GM18868 (cell line): ENCODE measurements at regions not wholly inside any gene's neighbourhood (a gene's known extent, or its start where the extent isn't known, plus 50 kb on each side); places are given as distances from the start of the nearest gene placed in this dataset.

Experiments used
- ATAC-seq: cut with Tn5 transposase; IDR thresholded peaks from one replicate; pipeline ENCODE4 v1.9.1; 2021; ENCODE audit warnings: mild to moderate bottlenecking, moderate library complexity; ENCODE audit not compliant: unreplicated experiment

- no peak for ATAC-seq
Measured at GRCh38 chr2:64398516-64399129, 55.3 kb upstream of the LGALSL start.

GRCh38 chr2:64399521-64399920 is 54.4 kb upstream of the LGALSL start:
- ATAC-seq, result no peak

- ATAC-seq, result no peak
Measured at GRCh38 chr2:64400105-64400728, 53.7 kb upstream of the LGALSL start.

DNA sequence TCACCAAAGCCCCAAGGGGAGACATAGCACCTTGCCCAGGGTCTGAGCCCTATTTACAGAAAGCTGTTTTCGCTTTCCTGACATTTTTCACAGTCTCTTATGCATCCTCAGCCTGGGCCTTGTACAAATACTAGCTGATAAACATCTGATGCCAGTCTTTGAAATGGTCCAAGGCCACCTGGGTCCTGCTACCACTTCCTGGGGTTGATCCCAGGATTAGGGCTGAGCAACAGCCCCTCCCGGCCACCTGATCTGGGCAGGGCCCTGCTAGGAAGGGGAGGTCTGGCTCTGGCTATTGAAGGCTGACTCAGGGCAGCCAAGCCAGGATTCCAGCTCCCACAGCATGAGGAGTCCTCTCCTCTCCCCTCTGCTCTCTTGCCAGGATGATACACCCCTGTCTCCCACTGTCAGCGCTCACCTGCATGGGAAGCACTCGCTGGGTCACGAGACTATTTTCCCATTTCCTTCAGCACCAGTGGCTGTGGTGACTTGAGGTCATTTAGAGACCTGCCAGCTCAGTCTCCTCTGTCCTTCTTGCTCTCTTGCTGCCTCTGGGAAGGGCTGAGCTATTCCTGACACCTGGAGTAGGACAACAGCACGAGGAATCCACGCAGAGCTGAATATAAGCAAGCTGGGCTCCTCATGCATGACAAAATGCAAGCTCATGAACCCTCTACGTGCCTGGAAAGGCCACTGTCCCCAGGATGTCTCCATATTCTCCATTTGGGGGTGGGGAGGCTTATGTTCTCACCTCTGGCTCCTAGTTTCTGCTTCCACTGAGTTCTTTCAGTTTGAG is 53.0 kb upstream of the LGALSL start:
- no peak for ATAC-seq

DNA sequence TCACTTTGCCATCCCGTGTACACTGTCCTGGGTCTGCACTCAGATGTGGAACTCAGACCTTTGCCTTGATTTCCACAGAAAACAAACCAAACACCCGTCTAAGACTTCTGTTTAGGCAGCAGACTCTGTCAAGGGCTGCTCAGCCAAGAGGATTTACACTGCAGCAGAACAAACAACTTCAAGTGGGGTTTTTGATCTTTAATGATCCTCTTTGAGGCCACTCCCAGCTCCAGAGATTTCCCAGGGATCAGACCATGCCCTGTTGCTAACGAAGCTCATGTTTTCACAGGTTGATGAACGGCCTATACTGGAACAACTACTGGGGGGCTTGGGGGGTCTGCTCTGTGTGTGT is 52.5 kb upstream of the LGALSL start:
- ATAC-seq, result no peak

DNA sequence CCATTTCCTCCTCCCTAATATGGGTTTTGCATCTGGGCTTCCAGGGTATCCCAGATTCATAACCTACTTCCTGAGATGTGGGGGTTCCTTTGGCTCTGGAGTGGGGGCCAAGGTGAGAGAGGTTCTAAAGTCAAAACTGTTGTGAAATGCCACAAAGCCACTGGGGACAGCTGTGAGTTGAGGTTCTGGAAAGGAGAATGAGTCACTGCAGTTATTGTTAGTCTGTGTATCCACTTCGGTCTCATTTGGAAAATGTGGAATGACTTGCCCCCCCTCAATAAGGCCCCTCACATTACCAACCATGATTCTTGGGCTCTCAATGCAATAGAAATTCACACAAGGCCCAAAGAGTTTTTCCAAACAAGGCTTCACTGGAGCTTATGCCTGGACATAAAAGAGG is 51.1 kb upstream of the LGALSL start:
- ATAC-seq, result no peak

DNA sequence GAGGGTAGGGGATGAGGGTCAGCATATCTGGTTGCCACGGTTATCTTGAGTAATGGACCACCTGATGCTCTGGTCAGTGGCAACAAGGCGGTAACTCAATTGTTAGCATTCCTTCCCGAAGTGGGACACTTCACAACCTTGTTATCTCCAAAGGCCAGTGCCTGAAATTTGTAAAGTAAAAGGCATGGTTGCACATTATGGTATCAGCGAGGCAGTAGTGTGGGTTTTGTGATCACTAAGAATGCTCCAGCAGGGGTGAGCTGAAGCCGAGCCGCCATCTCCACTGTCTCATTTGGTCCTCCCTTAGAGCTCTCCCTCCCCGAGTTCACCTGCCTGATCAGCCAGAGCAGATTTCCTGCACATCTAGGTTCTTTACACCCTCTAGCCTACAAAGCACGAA is 50.5 kb upstream of the LGALSL start:
- no peak for ATAC-seq

DNA sequence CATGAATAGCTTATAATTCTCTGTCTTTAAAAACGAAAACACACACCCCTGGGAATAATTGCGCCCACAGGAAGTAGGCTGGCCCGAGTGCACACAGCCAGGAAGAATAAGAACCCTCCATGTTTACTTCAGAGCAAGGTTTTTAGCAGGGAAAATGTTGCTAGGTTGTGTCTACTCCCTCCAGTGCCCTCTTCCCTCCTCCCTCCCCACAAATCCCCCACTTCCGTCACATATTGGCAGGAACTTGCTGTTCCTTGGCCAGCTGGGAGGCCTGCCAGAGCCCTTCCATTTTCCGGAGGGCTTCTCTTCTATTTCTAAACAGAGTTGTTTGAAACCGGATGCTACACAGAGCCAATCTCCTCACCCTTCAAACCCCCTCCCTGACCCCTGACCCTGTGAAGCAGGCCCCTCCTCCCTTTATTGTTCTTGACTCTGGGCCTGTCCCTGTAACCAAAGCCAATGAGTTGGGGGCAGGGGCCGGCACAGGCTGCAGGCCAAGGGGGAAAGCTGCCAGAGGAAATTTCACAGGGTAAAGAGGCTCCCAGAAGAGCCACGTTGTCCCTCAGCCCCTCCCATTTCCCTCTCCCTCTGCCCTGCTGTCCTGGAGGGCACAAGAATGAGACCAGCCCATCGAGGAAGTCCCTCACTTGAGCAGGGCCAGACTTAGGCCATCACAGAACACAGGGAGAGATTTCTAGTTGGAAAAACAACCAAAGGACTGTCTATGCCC is 49.8 kb upstream of the LGALSL start:
- ATAC-seq, result no peak
